ENCODE measurements at regions not wholly inside any gene's neighbourhood (a gene's known extent, or its start where the extent isn't known, plus 50 kb on each side); places are given as distances from the start of the nearest gene placed in this dataset.

GRCh38 chr18:55054021-55054990 is 95.0 kb upstream of the CCDC68 start:
- ATAC-seq (no peak), DNase-seq (no peak)
- H3K27me3 Mint-ChIP-seq: peaks cover 2% of the 10 kb centered on the region
- no peak overlapping the region for H3K27ac Mint-ChIP-seq
- H3K4me3 Mint-ChIP-seq: no peak overlapping the region
- no peaks in the 10 kb centered on the region for H3K9me3 Mint-ChIP-seq
- POLR2A ChIA-PET: no interaction called here
- CTCF ChIA-PET: no interaction called here
- intact Hi-C loops (cut with micrococcal nuclease): no loop called here
- no peaks in the 10 kb centered on the region for H3K36me3 Mint-ChIP-seq (ENCODE audit: low read depth)
- H3K4me1 Mint-ChIP-seq (ENCODE audit: low read depth): no peaks in the 10 kb centered on the region
- no peak for TF ChIP-seq CTCF (IDR thresholded peaks at IDR 0.05)

GRCh38 chr18:55048892-55049291 is 89.6 kb upstream of the CCDC68 start:
- no peak overlapping the region for H3K27ac Mint-ChIP-seq
- DNase-seq (no peak), ATAC-seq (no peak)
- no peak overlapping the region for H3K4me3 Mint-ChIP-seq
- ChIA-PET POLR2A (no interaction called here), CTCF (no interaction called here)
- H3K9me3 Mint-ChIP-seq: no peaks in the 10 kb centered on the region
- TF ChIP-seq CTCF (IDR thresholded peaks at IDR 0.05): no peak
- no peaks in the 10 kb centered on the region for H3K36me3 Mint-ChIP-seq (ENCODE audit: low read depth)
- no peaks in the 10 kb centered on the region for H3K27me3 Mint-ChIP-seq
- H3K4me1 Mint-ChIP-seq (ENCODE audit: low read depth): no peaks in the 10 kb centered on the region
- intact Hi-C loops (cut with micrococcal nuclease): no loop called here

GRCh38 chr18:55047546-55047945 is 88.3 kb upstream of the CCDC68 start:
- POLR2A ChIA-PET: no interaction called here
- no peaks in the 10 kb centered on the region for H3K36me3 Mint-ChIP-seq (ENCODE audit: low read depth)
- H3K27me3 Mint-ChIP-seq: no peaks in the 10 kb centered on the region
- H3K4me3 Mint-ChIP-seq: no peak overlapping the region
- no peak for TF ChIP-seq CTCF (IDR thresholded peaks at IDR 0.05)
- CTCF ChIA-PET: no interaction called here
- no peaks in the 10 kb centered on the region for H3K4me1 Mint-ChIP-seq (ENCODE audit: low read depth)
- ATAC-seq (no peak), DNase-seq (no peak)
- intact Hi-C loops (cut with micrococcal nuclease): no loop called here
- no peak overlapping the region for H3K27ac Mint-ChIP-seq
- H3K9me3 Mint-ChIP-seq: no peaks in the 10 kb centered on the region

GRCh38 chr18:55041366-55041765 is 82.1 kb upstream of the CCDC68 start:
- POLR2A ChIA-PET: no interaction called here
- no peak for ATAC-seq
- CTCF ChIA-PET: no interaction called here
- Mint-ChIP-seq H3K36me3 (ENCODE audit: low read depth) (no peaks in the 10 kb centered on the region), H3K4me1 (ENCODE audit: low read depth) (no peaks in the 10 kb centered on the region), H3K27ac (no peak overlapping the region), H3K9me3 (no peaks in the 10 kb centered on the region), H3K27me3 (no peaks in the 10 kb centered on the region), H3K4me3 (no peak overlapping the region)
- no peak for DNase-seq
- intact Hi-C loops (cut with micrococcal nuclease): no loop called here
- TF ChIP-seq CTCF (IDR thresholded peaks at IDR 0.05): no peak

- Mint-ChIP-seq H3K36me3 (ENCODE audit: low read depth) (no peaks in the 10 kb centered on the region), H3K4me1 (ENCODE audit: low read depth) (no peaks in the 10 kb centered on the region), H3K9me3 (no peaks in the 10 kb centered on the region), H3K27ac (no peak overlapping the region), H3K27me3 (no peaks in the 10 kb centered on the region), H3K4me3 (no peak overlapping the region)
- no peak for ATAC-seq
- no peak for TF ChIP-seq CTCF (IDR thresholded peaks at IDR 0.05)
- POLR2A ChIA-PET: no interaction called here
- CTCF ChIA-PET: no interaction called here
- intact Hi-C loops (cut with micrococcal nuclease): no loop called here
- no peak for DNase-seq
Observed at GRCh38 chr18:55038162-55038561, 78.9 kb upstream of the CCDC68 start.

All from activated CD8-positive, alpha-beta T cell treated with anti-CD3 and anti-CD28 coated beads for 36 hours (primary cell).